H9 (cell line): ENCODE measurements at regions not wholly inside any gene's neighbourhood (a gene's known extent, or its start where the extent isn't known, plus 50 kb on each side); places are given as distances from the start of the nearest gene placed in this dataset.

Experiments used
- DNase-seq: peaks from one replicate; pipeline ENCODE4 v3.0.0-alpha.2; 2017
- H2AFZ ChIP-seq: one replicate; pipeline ENCODE4 v1.6.1; 2013; ENCODE audit warnings: mild to moderate bottlenecking, low read length, control low read depth, moderate library complexity
- H2AK5ac ChIP-seq: 2 replicates; pipeline ENCODE4 v1.6.1; 2013; ENCODE audit warnings: low read length, control low read depth, mixed read lengths; ENCODE audit not compliant: insufficient read length
- H2BK120ac ChIP-seq: one replicate; pipeline ENCODE4 v1.6.1; 2013; ENCODE audit warnings: low read depth, mild to moderate bottlenecking, low read length, control low read depth, inconsistent platforms; ENCODE audit not compliant: poor library complexity, severe bottlenecking
- H2BK12ac ChIP-seq: 2 replicates; pipeline ENCODE4 v1.6.1; 2013; ENCODE audit warnings: low read length, control low read depth, mixed read lengths, low read depth; ENCODE audit not compliant: insufficient read length
- H2BK15ac ChIP-seq: 2 replicates; pipeline ENCODE4 v1.6.1; 2013; ENCODE audit warnings: low read depth, low read length, control low read depth
- H2BK20ac ChIP-seq: one replicate; pipeline ENCODE4 v1.6.1; 2013; ENCODE audit warnings: low read depth, mild to moderate bottlenecking, low read length, control low read depth, inconsistent platforms; ENCODE audit not compliant: poor library complexity, severe bottlenecking
- H2BK5ac ChIP-seq: 2 replicates; pipeline ENCODE4 v1.6.1; 2013; ENCODE audit warnings: low read length, control low read depth, mixed read lengths; ENCODE audit not compliant: insufficient read length
- H3K14ac ChIP-seq: 2 replicates; pipeline ENCODE4 v1.6.1; 2013; ENCODE audit warnings: low read length, control low read depth; ENCODE audit not compliant: insufficient read depth
- H3K18ac ChIP-seq: 2 replicates; pipeline ENCODE4 v1.6.1; 2013; ENCODE audit warnings: low read depth, mild to moderate bottlenecking, mixed read lengths, low read length, control low read depth; ENCODE audit not compliant: insufficient read length
- H3K23ac ChIP-seq: 2 replicates; pipeline ENCODE4 v1.6.1; 2013; ENCODE audit warnings: low read length, control low read depth, mixed read lengths, low read depth; ENCODE audit not compliant: insufficient read length
- H3K23me2 ChIP-seq: 2 replicates; pipeline ENCODE4 v1.6.1; 2013; ENCODE audit warnings: low read depth, mild to moderate bottlenecking, mixed read lengths, low read length, control low read depth; ENCODE audit not compliant: insufficient read length, poor library complexity, severe bottlenecking
- H3K27ac ChIP-seq: 2 replicates; pipeline ENCODE4 v1.5.1; 2013; ENCODE audit warnings: low read length, control low read depth, mixed read lengths, low read depth; ENCODE audit not compliant: insufficient read length
- H3K27me3 ChIP-seq: 2 replicates; pipeline ENCODE4 v1.6.1; 2013; ENCODE audit warnings: low read length, control low read depth, inconsistent platforms; ENCODE audit not compliant: insufficient read depth
- H3K4ac ChIP-seq: 2 replicates; pipeline ENCODE4 v1.6.1; 2013; ENCODE audit warnings: low read depth, mild to moderate bottlenecking, control low read depth, inconsistent platforms, low read length, moderate library complexity
- H3K4me1 ChIP-seq: 2 replicates; pipeline ENCODE4 v1.6.1; 2013; ENCODE audit warnings: low read length, control low read depth, inconsistent platforms; ENCODE audit not compliant: insufficient read depth
- H3K4me2 ChIP-seq: 2 replicates; pipeline ENCODE4 v1.6.1; 2013; ENCODE audit warnings: low read length, control low read depth, mixed read lengths; ENCODE audit not compliant: insufficient read length, insufficient read depth
- H3K56ac ChIP-seq: 2 replicates; pipeline ENCODE4 v1.6.1; 2013; ENCODE audit warnings: low read depth, mild to moderate bottlenecking, mixed read lengths, low read length, control low read depth; ENCODE audit not compliant: insufficient read length
- H3K79me1 ChIP-seq: 2 replicates; pipeline ENCODE4 v1.6.1; 2013; ENCODE audit warnings: low read depth, mild to moderate bottlenecking, moderate library complexity, low read length, control low read depth, inconsistent platforms; ENCODE audit not compliant: insufficient read depth, poor library complexity, severe bottlenecking
- H3K79me2 ChIP-seq: 2 replicates; pipeline ENCODE4 v1.6.1; 2013; ENCODE audit warnings: low read length, control low read depth, inconsistent platforms; ENCODE audit not compliant: insufficient read depth
- H3K9ac ChIP-seq: 2 replicates; pipeline ENCODE4 v1.6.1; 2013; ENCODE audit warnings: low read length, control low read depth, mixed read lengths; ENCODE audit not compliant: insufficient read length; ENCODE audit errors: extremely low read depth
- H3K9me3 ChIP-seq: one replicate; pipeline ENCODE4 v1.6.1; 2013; ENCODE audit warnings: low read depth, low read length, inconsistent platforms; ENCODE audit not compliant: control insufficient read depth
- H3T11ph ChIP-seq: one replicate; pipeline ENCODE4 v1.6.1; 2013; ENCODE audit warnings: mild to moderate bottlenecking, low read length, control low read depth, inconsistent platforms
- H4K20me1 ChIP-seq: one replicate; pipeline ENCODE4 v1.6.1; 2013; ENCODE audit not compliant: control insufficient read depth, insufficient read length, insufficient read depth
- H4K5ac ChIP-seq: 2 replicates; pipeline ENCODE4 v1.6.1; 2013; ENCODE audit warnings: low read depth, mild to moderate bottlenecking, mixed read lengths, low read length, control low read depth; ENCODE audit not compliant: insufficient read length
- H4K8ac ChIP-seq: replicated peaks from 2 replicates; pipeline ENCODE4 v1.6.1; 2013; ENCODE audit warnings: low read length, control low read depth, mixed read lengths, low read depth; ENCODE audit not compliant: insufficient read length
- H4K91ac ChIP-seq: 2 replicates; pipeline ENCODE4 v1.6.1; 2013; ENCODE audit warnings: low read depth, mild to moderate bottlenecking, moderate library complexity, mixed read lengths, low read length, control low read depth; ENCODE audit not compliant: insufficient read length
- H3K27ac Mint-ChIP-seq, 3 experiments: 2 replicates in 2 of 3; 3 replicates in 1 of 3; pipeline ENCODE4 v1.8.0; 2020 to 2021; ENCODE audit warnings: mixed read lengths in 3 of 3, mild to moderate bottlenecking in 1 of 3, moderate library complexity in 1 of 3
- H3K27me3 Mint-ChIP-seq: 2 replicates; pipeline ENCODE4 v1.8.0; 2021; ENCODE audit warnings: low read depth, mild to moderate bottlenecking, moderate library complexity, mixed read lengths
- H3K36me3 Mint-ChIP-seq, 3 experiments: 2 replicates in 2 of 3; 3 replicates in 1 of 3; pipeline ENCODE4 v1.8.0; 2020 to 2021; ENCODE audit warnings: low read depth in 3 of 3, mixed read lengths in 3 of 3; ENCODE audit not compliant: insufficient read depth in 1 of 3
- H3K4me1 Mint-ChIP-seq, 2 experiments: 2 replicates each; pipeline ENCODE4 v1.8.0; 2020; ENCODE audit warnings: mixed read lengths in 2 of 2
- H3K4me3 Mint-ChIP-seq, 2 experiments: 2 replicates in 1 of 2; 3 replicates in 1 of 2; pipeline ENCODE4 v1.8.0; 2020 to 2021; ENCODE audit warnings: mild to moderate bottlenecking in 2 of 2, mixed read lengths in 2 of 2, moderate library complexity in 1 of 2
- H3K9me3 Mint-ChIP-seq, 2 experiments: 2 replicates in 1 of 2; 3 replicates in 1 of 2; pipeline ENCODE4 v1.8.0; 2020; ENCODE audit warnings: mild to moderate bottlenecking in 2 of 2, mixed read lengths in 2 of 2, moderate library complexity in 1 of 2
- WGBS: extraction: QIAGEN DNeasy Blood & Tissue Kit; methylation state at CpG from one replicate; pipeline ENCODE4 v1.1.7; 2013; ENCODE audit warnings: missing lambda C conversion rate, low lambda C conversion rate, mixed read lengths; ENCODE audit not compliant: insufficient read length; ENCODE audit errors: extremely low coverage; 5-methylcytosine and 5-hydroxymethylcytosine counted together
- TF ChIP-seq, protein P1 (sequence below): fragments of 200-600 bp; sonication (generic); conservative IDR thresholded peaks from 3 replicates; pipeline ENCODE4 v1.8.0; 2021; ENCODE audit warnings: antibody characterized with exemption, mild to moderate bottlenecking

DNA sequence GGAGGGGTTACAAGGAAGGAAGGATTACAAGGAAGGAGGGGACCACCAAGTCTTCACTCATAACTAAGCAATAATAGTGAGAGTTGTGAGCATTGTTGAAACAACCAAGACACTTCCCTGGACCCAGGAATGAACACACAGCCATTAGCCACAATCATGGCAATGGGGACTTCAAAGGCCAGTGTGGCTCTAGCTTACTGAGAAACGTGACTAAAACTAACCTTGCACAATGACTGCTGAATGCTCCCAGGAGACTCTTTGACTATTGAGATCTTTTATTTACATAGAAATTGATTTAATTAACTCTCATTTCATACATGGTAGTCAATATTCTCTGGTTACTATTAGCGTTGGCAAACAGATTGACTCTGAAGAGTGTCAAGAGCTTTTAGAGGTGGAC lies 263.0 kb upstream of the SOX5 start:
- H3K27me3 Mint-ChIP-seq: no peaks in the 10 kb centered on the region
- Histone ChIP-seq H4K8ac (no peak overlapping the region), H3K9ac (no peak overlapping the region), H4K5ac (no peak overlapping the region), H2AK5ac (no peak overlapping the region), H3K79me2 (no peaks in the 10 kb centered on the region), H3K4me1 (no peaks in the 10 kb centered on the region; the same call in 1 of the 2 replicates), H3K4ac (no peak overlapping the region), H3K23ac (no peak overlapping the region), H2BK5ac (no peak overlapping the region), H3K9me3 (no peaks in the 10 kb centered on the region), H2BK15ac (no peak overlapping the region), H3K27ac (no peak overlapping the region), H3K79me1 (no peaks in the 10 kb centered on the region), H2BK12ac (no peak overlapping the region), H3K18ac (no peak overlapping the region), H3K14ac (no peak overlapping the region), H2BK120ac (no peak overlapping the region), H3K27me3 (no peaks in the 10 kb centered on the region), H3K23me2 (no peaks in the 10 kb centered on the region), H4K20me1 (no peaks in the 10 kb centered on the region), H2AFZ (no peak overlapping the region), H4K91ac (no peak overlapping the region), H2BK20ac (no peak overlapping the region), H3K56ac (no peak overlapping the region), H3T11ph (no peak overlapping the region), H3K4me2 (no peak overlapping the region)
- no peaks in the 10 kb centered on the region; a peak in 1 of 7 replicates for H3K36me3 Mint-ChIP-seq
- no CpG with 5 or more reads among the region's 2 CpGs for WGBS
- H3K4me1 Mint-ChIP-seq: peaks cover 6 to 8% of the 10 kb centered on the region in 2 experiments
- no peak overlapping the region for H3K4me3 Mint-ChIP-seq
- TF ChIP-seq, protein P1, sequence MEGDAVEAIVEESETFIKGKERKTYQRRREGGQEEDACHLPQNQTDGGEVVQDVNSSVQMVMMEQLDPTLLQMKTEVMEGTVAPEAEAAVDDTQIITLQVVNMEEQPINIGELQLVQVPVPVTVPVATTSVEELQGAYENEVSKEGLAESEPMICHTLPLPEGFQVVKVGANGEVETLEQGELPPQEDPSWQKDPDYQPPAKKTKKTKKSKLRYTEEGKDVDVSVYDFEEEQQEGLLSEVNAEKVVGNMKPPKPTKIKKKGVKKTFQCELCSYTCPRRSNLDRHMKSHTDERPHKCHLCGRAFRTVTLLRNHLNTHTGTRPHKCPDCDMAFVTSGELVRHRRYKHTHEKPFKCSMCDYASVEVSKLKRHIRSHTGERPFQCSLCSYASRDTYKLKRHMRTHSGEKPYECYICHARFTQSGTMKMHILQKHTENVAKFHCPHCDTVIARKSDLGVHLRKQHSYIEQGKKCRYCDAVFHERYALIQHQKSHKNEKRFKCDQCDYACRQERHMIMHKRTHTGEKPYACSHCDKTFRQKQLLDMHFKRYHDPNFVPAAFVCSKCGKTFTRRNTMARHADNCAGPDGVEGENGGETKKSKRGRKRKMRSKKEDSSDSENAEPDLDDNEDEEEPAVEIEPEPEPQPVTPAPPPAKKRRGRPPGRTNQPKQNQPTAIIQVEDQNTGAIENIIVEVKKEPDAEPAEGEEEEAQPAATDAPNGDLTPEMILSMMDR: no peak
- no peak overlapping the region; a peak in 1 of 7 replicates for H3K27ac Mint-ChIP-seq
- no peak for DNase-seq
- H3K9me3 Mint-ChIP-seq: peaks cover 0 to 4% of the 10 kb centered on the region in 2 experiments; a peak in 1 of 5 replicates
